Amniotic stem cell (primary cell): ENCODE measurements at regions not wholly inside any gene's neighbourhood (a gene's known extent, or its start where the extent isn't known, plus 50 kb on each side); places are given as distances from the start of the nearest gene placed in this dataset.
"Not testable (repeated sequence)": the region's sequence is repeated elsewhere in the genome, so short reads cannot be mapped to it uniquely, and the experiment has no call there.

Source experiments
- DNase-seq: peaks from one replicate; lab custom pipeline; 2025; lab: John Stamatoyannopoulos, UW

DNA sequence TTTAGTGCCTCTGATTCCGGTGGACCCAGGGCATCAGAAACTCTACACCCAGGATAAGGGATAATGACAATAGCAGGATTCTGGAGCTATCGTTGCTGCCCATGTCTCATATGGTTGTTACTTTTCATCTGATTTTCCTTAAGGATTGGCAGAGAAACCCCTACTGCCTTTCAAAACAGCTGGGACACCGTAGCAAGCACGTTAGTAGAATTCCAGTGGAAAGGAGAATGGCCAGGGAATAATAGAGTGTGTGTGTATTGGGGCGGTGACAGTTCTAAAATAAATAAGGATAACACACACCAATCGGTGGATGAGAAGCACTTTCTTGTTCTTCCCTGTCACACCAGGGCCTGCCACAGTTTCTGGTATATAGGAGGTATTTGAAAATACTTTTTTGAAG, 251.8 kb downstream of the HAPSTR1 start:
- no peak for DNase-seq

DNA sequence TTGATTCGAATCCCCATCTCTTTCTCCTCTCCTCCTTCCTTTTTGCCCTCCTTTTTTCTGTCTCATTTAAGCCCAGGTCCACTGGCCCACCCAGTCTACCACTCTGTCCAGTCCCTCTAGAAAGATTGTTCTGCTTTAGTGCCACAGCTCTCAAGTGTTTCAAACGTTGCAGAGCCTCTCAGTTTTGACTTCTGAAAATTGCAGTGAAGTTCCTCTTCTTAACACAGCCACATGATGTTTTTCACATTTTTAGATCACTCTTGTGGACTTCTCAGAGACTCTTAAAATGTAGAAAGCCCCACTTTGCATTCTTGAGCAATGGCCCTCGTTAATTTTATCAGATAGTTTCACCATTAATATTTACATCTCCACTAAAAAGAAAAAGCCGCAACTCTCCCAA, 253.1 kb downstream of the HAPSTR1 start:
- no peak for DNase-seq

DNA sequence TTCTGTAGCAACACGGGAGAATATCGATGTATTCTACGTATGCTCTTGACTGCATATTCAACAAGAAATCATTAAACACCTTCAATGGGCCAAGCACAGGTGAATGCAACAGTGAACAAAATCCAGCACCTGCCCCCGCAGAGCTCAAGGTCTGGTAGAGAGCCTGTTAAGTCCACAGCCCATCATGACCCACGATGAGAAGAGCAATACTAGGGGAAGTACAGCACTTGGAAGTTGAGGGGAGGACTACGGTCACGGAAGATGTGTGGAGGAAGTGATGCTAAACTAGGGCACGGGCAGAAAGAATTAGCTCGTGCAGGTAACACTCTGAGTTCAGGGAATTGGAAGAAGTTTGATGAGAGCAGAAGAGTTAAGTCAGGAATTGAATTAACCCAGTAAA, 253.6 kb downstream of the HAPSTR1 start:
- no peak for DNase-seq

DNA sequence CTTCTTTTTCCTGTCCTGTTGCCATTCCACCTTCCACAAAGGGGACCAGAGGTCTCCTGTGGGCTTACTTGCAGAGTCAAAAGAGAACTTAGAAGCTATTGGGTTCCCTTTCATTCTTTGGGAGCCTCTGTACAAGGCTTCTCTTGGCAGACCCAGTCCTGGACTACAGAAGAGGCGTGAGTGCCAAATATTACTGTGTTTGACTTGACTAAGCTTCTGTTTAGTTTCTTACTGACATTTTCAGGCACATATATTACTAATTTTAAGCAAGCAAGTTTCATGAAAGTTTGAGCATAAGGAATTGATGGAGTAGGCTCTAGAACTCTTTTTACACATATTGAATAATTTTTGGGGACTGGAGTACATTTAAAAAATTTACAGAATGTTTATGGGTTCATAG, 254.4 kb downstream of the HAPSTR1 start:
- DNase-seq = no peak

DNA sequence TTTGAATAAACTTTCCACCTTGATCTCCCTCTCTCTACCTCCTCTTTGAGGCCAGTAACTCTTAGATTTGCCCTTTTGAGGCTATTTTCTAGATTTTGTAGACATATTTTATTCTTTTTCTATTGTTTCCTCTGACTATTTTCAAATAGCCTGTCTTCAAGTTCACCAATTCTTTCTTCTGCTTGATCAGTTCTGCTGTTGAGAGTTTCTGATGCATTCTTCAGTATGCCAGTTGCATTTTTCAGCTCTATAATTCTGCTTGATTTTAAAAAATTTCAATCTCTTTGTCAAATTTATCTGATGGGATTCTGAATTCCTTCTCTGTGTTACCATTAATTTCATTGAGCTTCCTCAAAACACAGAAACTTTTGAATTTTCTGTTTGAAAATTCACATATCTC, 257.5 kb downstream of the HAPSTR1 start:
- DNase-seq = no peak

DNA sequence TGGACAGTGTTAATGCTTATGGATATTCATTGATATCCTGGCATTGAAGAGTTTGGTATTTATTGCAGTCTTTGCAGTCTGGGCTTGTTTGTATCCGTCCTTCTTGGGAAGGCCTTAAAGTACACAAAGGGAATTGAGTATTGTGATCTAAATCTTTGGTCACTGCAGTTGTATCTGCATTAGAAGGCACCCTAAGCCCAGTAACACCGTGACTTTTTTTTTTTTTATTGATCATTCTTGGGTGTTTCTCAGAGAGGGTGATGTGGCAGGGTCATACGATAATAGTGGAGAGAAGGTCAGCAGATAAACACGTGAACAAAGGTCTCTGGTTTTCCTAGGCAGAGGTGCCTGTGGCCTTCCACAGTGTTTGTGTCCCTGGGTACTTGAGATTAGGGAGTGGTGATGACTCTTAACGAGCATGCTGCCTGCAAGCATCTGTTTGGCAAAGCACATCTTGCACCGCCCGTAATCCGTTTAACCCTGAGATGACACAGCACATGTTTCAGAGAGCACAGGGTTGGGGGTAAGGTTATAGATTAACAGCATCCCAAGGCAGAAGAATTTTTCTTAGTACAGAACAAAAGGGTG, 258.0 kb downstream of the HAPSTR1 start:
- DNase-seq = not testable (repeated sequence)

DNA sequence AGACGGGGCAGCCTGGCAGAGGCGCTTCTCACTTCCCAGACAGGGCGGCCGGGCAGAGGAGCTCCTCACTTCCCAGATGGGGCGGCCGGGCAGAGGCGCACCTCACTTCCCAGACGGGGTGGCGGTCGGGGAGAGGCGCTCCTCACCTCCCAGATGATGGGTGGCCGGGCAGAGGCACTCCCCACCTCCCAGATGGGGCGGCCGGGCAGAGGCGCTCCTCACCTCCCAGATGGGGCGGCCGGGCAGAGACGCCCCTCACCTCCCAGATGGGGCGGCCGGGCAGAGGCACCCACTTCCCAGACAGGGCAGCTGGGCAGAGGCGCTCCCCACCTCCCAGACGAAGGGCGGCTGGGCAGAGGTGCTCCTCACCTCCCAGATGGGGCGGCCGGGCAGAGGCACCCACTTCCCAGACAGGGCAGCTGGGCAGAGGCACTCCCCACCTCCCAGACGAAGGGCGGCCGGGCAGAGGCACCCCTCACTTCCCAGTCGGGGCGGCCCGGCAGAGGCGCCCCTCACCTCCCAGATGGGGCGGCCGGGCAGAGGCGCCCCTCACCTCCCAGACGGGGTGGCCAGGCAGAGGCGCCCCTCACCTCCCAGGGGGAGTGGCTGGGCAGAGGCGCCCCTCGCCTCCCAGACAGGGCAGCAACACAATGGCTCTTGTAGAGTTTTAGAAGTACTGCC, 258.8 kb downstream of the HAPSTR1 start:
- DNase-seq = not testable (repeated sequence)

DNA sequence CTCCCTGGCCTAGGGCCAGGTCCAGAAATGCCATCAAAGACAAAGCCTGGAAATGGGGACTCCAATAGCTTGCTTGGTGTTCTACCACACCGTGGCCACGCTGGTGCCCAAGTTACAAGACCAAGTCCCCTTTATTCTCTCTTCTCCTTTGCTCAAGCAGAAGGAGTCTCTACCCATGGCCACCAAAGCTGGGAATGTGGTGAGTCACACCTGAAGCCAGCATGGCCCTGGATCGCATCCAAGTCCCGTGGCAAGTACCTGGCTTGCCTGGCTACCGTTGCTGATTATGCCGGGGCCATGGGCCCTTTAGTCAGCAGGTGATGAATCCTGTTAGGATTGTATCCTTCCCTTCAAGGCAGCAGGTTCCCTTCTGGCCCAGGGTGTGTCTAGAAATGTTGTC, 260.0 kb downstream of the HAPSTR1 start:
- DNase-seq = no peak

DNA sequence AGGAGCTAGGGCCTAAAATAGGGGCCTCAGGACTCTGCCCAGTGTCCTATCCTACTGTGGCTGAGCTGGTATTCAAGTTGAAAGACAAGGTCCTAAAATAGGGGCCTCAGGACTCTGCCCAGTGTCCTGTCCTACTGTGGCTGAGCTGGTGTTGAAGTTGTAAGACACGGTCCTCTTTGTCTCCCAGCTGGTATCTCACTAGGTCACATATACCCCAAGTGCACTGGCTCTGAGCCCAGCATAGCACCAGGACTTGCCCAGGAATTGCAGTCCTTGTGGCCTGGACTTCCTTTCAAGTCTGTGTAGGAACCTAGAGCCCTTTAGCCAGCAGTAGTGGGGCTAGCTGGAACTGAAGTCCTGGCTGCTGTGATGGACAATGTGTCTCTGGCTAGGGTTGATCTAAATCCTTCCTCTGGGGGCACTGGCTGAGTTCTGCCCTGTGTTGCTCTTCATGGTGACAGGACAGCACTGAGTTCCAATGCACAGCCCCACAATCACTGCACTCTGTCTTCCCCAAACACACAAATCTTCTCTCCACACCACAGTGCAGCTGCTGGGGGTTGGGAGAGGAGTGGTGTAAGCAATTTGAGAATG, 260.5 kb downstream of the HAPSTR1 start:
- DNase-seq = no peak

DNA sequence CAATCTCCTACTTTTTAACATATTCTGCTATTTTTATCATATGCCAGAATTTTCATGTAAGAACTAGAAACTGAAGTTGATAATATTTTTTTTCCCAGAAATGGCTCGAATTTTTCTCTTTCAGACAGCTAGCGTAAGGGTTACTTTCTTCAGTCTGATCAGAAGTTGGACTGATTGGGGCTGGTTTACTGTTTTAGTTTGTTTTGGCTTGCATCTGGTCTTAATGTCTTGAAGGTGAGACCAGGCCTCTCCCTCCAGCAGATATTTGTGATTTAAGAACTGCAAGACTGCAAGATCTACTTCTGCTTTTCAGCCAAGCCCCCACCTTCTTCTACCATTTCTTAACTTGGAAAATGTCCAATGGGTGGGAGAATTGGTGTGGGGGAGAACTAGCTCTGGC, 266.4 kb downstream of the HAPSTR1 start:
- no peak for DNase-seq

DNA sequence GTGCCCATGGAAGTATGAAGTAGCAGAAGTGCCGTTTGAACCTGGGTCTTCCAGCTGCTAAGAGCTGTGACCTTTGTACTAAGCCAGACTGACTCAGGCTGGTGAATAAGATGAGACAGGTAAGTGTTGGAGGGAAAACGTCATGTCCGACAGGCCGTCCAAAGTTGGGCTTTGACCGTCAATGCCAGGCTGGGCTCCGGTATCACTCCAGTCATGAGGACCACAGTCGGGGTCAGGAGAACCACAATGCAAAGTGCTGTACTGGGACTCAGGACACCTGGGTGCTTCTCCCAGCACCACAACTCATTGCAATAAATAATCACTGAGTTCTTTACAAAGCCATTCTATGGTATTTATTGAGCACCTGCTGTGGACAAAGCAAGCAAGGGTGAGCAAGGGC, 268.6 kb downstream of the HAPSTR1 start:
- no peak for DNase-seq

DNA sequence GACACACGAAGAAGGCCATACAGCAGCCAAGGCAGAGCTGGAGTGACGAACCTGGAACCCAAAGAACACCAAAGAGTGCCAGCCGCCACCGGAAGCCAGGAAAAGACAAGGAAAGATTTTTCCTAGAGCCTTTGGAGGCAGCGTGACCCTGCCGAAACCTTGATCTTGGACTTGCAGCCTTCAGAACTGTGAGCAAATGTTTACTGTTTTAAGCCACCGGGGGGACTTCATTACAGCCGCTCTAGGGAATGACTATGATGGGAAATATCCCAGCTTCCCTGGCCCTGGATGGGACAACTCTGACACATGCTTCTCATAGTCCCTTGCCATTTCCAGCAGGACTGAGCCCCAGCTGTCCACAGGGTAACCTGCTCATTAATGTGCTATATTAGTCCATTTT, 270.6 kb downstream of the HAPSTR1 start:
- no peak for DNase-seq

DNA sequence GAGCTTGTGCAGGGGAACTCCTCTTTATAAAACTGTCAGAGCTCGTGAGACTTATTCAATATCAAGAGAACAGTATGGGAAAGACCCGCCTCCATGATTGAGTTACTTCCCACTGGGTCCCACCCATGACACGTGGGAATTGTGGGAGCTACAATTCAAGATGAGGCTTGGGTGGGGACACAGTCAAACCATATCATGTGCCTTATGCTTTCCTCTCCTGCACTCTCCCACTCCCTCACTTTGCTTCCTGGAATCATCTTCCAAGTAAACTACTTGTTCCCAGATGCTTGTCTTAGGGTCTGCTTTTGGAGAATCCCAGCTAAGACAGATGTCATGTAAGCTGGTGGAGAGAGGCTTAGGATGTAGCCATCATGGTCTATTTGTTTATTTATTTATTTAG, 271.2 kb downstream of the HAPSTR1 start:
- DNase-seq = no peak

DNA sequence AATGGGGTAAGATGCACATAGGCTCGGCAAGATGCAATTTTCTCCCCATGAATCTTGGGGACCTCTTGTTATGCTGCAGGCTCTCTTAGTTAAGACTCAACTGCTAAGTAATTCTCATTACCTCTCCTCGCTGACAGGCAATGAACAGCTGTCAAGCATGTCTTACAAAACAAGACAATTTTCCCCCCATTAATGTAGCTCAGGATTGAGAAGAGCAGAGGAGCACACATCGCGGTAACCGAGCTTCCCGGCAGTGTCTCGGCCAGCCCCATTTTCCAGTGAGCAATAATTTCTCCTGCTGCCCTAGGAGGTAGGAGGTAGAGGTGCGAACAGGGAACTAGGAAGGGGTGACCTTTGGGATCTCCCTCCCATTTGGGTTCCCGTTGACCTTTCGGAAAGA, 272.1 kb downstream of the HAPSTR1 start:
- DNase-seq = no peak

DNA sequence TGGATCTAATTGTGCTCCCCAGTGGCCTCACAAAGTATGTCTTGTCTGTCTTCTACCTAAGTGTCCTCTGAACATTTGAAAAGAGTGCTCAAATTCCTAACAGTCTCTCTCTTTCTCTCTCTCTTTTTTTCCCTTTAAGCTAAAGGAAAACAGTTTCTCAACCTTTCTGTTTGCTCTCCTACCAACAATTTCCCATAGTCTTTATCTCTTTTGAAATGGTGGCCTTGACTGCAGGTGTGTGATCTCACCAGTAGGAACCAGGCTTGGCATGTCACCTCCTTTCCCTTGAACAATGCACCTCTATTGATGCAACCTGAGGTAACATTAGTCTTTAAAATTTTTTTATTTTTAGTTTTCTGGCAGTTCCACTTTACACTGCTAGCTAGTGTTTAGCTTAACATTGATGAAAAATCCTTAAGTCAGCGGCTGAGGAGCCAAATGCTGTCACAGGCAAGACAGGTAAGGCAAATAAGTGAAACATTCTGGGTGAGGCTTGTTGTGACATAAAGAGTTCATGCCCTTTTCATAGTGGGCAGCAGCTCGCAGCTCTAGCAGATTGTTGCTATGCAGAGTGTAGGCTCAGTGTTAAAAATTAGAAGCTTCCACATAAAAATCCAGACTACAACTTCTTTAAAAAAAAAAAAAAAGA, 273.4 kb downstream of the HAPSTR1 start:
- no peak for DNase-seq

DNA sequence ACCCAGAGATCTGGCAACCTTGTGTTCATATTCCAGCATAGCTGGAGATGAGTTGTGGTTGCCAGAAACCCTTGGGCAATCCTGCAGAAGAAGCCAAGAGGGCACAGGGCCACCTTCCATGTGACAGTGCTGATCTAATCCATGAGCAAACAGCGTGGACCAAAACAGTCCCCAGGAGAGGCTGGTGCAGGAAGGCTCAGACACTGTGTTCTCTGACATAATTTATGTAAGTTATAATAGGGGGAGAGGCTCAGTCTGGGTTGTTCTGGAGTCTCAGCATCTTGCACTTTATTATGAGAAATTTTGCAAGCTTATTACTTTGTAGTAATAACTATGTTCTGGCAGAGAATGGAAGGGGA, 273.9 kb downstream of the HAPSTR1 start:
- DNase-seq = no peak

DNA sequence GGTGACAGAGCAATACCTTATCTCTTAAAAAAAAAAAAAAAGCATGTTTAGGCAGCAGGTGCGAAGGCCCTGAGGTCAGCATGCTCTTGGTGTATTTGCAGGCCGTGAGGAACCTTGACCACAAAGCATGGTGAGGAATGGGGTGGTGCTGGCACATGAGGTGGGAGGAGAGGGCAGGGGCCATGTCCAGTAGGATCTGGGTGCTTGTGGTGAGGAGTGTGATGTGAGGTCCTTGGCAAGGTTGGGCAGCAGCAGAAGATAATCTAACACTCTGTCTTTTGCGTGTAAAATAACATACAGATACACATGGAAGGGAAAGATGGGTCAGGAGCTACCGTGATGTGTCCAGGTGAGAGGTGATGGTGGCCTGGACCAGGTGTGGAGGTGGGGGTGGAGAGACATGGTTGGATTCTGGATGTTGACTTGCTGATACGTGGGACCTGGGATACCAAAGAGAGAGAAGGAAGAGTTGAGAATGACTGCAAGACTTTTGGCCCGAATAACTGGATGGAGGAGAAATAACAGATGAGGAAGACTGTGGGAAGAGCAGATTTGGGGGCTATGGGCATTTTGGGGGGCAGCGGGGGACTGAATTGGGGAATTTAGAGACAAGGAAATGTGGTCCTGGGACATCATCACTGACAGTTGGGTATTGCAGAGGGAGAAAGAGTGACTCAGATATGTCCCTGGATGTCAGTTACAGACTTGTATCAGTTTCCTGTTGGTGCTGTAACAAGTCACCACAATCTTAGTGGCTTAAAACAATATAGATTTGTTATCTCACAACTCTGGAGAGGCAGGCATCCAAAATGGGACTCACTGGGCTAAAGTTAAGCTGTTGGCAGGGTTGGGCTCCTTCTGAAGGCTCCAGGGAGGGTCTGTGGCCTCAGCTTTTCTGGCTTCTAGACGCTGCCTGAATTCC, 274.9 kb downstream of the HAPSTR1 start:
- DNase-seq = no peak

DNA sequence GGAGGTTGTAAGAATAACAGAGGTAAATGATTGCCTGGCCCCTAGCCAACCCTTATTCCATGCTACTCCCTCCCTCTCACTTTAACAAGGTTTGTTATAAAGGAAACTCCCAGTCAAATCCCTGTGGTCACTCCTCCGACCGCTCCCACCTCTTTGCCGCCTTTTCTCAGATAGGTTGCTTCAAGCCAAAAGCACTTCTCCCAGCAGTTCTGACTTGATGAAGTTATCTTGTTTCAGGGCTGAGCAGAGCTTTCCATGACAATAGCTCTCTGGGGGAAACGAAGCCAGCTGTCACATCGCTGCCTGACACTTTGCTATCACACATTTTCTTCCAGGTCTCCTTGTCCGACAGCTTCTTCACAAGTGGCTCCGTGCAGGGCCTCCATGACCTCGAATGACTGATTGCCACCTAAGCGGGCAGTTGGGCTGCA, 278.6 kb downstream of the HAPSTR1 start:
- no peak for DNase-seq

DNA sequence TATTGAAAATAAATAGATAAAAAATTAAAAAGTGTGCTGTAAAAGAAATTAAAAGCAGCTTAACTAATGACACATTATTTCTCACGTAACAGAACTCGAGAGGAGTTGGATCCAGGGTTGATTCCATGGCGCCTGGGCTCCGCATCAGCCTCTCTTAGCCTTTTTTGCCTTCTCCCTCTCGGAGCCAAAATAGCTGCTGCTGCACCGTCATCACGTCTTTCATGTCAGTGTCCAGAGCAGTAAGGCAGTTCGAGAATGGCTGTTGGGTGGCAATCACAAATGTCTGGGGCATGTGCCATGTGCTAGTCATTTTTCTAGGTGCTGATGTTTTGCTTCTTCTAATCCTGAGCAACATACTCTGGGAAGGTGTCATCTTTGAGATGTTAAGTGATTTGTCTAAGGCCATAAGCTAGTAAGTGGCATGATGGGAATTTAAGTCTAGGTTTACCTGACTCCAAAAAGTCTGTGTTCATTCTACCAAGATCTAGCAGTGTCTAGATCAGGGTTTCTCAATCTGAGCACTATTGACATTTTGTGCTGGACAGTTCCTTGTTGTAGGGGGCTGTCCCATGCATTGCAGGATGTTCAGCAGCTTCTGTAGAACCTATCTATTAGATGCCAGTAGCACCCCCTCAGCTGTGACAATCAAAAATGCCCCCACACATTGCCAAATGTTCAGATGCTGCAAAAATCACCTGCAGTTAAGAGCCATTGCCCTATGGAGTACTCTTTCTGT, 280.4 kb downstream of the HAPSTR1 start:
- DNase-seq = no peak

DNA sequence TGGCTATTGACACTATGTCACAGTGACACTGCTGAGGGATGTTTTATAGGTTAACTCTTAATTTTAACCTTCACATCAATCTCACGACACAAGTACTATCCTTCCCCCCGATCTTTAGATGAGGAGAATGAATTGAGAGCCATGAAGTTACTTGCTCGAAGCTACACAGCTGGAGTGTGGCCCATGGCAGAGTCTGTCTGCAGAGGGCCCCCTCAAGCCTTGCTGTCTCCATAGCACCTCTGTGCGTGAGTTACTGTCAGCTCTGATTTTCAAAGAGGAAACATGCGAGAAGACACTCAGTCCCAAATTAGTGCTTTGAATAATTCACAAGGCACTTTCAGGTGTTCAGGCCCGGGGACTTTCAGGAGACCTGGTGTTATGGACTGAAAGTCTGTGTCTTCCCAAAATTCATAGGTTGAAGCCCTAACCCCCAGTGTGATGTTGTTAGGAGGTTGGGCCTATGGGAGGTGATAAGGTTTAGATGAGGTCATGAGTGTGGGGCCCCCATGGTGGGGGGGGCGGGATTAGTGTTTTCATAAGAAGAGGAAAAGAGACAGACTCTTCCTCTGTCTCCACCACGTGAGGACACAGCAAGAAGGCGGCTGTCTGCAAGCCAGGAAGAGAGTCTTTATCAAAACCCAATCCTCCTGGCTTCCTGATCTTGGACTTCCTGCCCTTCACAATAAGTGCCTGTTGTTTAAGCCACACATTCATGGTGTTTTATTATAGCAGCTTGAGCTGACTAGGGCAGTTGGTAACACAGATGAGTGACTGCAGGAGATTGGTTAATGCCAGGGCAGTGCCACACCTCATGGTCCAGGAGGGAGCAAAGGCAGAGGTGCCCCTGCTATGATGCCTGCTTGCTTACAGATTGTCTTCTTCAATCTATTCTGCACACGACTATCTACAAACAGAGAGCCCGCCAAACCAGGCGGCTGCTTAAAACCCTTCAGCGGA, 281.8 kb downstream of the HAPSTR1 start:
- no peak for DNase-seq
